Sigmoid colon (tissue), 4 donors: ENCODE measurements at regions not wholly inside any gene's neighbourhood (a gene's known extent, or its start where the extent isn't known, plus 50 kb on each side); places are given as distances from the start of the nearest gene placed in this dataset.

Source experiments
- EP300 ChIP-seq, 4 donors: sonication (generic); formaldehyde crosslinking; IDR thresholded peaks; one replicate each; pipeline ENCODE4 v1.6.1; 2017; ENCODE audit warnings: antibody characterized with exemption in 4 of 4
- POLR2A ChIP-seq, 2 donors: fragments of 450-650 bp; IDR thresholded peaks; one replicate each; pipeline ENCODE4 v1.6.1; 2016; ENCODE audit warnings: antibody characterized with exemption in 2 of 2, mild to moderate bottlenecking in 2 of 2, moderate library complexity in 2 of 2
- POLR2AphosphoS5 ChIP-seq, 4 donors: sonication (generic); formaldehyde crosslinking; IDR thresholded peaks; one replicate each; pipeline ENCODE4 v1.6.1; 2017; ENCODE audit warnings: antibody characterized with exemption in 4 of 4
- TF ChIP-seq, protein P1 (sequence below), 4 experiments: fragments of 450-650 bp in 3 of 4; fragments of 200-600 bp in 1 of 4; IDR thresholded peaks; one replicate each; pipeline ENCODE4 v1.5.1; 2016 to 2019; ENCODE audit warnings: antibody characterized with exemption in 4 of 4, mild to moderate bottlenecking in 3 of 4, moderate library complexity in 2 of 4

DNA sequence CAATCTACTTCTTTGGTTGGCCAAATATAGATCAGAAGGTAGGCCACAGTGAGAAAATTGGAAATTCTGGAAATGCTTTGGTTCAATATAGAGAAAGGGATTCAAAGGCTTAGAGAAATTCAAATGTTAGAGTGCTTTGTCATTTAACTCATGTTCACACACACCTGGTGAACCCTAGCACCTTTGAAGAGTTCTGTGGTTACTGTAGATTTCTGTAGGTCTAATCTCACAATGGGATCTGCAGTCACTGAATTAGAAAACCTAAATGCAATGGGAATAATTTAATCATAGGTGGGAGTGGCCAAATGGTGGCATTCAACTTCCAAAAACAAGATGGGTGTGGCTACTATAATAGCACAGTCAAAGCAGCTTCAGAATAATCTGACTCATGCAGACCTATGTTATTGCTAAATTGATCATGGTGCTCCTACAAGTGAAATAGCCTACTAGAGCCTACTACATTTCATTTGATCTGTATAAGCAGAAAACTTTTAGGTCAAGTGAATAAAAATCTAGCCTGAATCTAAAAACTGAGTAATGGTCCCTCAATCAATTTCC lies 1152.9 kb downstream of the PCDH9 start:
- TF ChIP-seq, protein P1, sequence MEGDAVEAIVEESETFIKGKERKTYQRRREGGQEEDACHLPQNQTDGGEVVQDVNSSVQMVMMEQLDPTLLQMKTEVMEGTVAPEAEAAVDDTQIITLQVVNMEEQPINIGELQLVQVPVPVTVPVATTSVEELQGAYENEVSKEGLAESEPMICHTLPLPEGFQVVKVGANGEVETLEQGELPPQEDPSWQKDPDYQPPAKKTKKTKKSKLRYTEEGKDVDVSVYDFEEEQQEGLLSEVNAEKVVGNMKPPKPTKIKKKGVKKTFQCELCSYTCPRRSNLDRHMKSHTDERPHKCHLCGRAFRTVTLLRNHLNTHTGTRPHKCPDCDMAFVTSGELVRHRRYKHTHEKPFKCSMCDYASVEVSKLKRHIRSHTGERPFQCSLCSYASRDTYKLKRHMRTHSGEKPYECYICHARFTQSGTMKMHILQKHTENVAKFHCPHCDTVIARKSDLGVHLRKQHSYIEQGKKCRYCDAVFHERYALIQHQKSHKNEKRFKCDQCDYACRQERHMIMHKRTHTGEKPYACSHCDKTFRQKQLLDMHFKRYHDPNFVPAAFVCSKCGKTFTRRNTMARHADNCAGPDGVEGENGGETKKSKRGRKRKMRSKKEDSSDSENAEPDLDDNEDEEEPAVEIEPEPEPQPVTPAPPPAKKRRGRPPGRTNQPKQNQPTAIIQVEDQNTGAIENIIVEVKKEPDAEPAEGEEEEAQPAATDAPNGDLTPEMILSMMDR (IDR thresholded peaks at IDR 0.05): no peak
- TF ChIP-seq POLR2AphosphoS5 (IDR thresholded peaks at IDR 0.05): no peak
- TF ChIP-seq POLR2A (IDR thresholded peaks at IDR 0.05): no peak
- no peak for TF ChIP-seq EP300 (IDR thresholded peaks at IDR 0.05)
